Midbrain (tissue), 1 donor: ENCODE measurements at regions not wholly inside any gene's neighbourhood (a gene's known extent, or its start where the extent isn't known, plus 50 kb on each side); places are given as distances from the start of the nearest gene placed in this dataset.

Source experiments
- DNase-seq: peaks from one replicate; lab custom pipeline; 2025; lab: John Stamatoyannopoulos, UW

DNA sequence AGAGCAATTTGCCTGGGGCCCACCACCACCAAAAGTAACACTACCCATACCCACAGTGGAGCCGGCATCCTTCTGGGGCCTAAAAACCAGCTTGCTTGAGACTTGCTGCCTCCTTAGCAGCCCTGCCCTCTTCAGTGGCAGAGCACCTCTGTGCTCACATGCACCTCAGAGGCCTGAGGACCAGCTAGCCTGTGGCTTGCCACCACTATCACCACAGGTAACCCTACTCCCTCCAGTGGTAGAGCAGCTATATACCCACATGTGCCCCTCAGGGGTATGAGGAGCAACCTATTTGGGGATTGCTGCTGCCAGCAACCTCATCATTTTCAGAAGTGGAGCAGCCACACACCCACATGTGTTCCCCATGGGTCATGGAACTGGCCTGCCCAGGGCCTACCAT lies 111.4 kb upstream of the SPRY2 start:
- DNase-seq = no peak

- no peak for DNase-seq
Measured at GRCh38 chr13:80451641-80452040, 110.7 kb upstream of the SPRY2 start.

DNA sequence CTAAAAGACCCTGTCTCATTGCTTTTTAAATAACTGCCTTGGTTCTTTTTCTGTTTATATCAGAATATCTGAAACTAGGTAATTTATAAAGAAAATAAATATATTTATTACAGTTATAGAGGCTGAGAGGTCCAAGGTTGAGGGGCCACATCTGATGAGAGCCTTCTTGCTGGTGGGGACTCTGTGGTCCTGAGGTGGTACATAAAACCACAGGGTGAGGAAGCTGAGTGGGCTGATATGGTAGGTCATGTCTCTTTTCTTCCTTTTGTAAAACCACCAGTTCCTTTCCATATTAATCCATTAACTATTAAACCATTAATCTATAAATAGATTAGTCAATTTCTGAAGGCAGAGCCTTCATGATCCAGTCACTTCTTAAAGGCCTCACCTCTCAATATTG lies 109.5 kb upstream of the SPRY2 start:
- no peak for DNase-seq

DNA sequence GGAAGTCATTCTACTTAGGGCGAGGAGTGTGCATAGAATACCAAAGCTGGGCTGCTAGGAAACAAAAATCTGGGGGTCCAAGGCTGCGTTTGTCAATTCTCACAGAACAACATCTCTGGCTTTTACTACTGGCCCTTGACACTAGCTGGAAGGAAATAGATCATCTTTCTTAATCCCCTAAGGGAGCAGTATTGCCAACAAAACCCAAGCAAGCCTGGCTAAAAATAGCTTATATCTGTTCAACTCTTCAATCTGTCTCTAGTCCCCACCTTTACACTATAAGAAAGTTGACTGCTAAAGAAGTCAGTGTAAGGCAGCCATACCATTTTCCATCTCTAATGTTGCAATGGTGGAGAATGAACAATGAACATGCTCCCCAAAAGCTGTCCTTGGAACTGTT lies 107.8 kb upstream of the SPRY2 start:
- DNase-seq = no peak

- DNase-seq = no peak
Measured at GRCh38 chr13:80447747-80448146, 106.8 kb upstream of the SPRY2 start.

DNA sequence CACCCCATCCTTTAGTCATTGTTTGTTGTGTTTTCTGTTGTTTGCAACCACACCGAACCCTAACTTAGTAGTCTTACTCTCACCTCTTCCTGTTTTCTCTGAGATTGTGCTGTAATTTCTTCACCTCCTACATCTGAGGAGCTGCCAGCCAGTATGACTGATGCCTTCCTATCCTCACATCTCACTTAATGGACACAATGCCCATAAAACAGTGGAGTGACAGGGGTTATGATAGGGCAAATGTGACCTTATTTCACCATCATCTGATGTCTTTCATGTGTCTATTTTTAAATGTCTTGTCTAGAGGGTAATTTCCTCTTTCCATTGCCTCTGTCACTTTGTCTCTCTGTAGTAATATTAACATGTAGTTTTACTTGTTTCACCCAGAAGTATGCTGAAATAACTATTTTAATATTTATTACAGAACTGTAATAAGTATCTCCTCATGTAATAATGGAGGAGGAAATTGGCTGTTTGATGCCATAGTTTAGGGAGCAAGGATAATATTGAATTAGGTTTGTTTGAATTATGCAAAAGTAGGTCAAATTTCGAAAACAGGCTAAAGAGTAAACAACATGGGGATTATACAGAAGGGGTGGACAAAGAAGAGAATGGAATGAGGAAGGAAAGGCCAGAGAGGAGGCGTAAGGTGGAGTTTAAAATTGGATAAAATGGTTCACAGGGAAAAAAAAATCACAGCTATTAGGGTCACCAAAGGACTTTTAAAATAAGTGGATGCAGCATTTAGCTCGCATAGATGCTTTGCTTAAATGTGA lies 103.5 kb upstream of the SPRY2 start:
- no peak for DNase-seq

GRCh38 chr13:80442609-80443008 lies 101.7 kb upstream of the SPRY2 start:
- DNase-seq = no peak

DNA sequence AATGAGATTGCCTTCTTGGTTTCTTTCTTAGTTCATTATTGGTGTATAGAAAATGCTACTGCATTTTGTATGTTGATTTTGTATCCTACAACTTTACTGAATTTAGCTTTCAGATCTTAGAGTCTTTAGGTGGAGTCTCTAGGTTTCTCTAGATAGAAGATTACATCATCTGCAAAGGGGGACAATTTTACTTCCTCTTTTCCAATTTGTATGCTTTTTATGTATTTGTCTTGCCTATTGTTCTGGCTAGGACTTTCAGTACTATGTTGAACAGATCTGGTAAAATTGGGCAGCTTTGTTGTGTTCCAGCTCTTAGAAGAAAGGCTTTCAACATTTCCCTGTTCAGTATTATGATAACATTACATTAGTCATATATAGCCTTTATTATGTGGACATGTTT lies 101.0 kb upstream of the SPRY2 start:
- DNase-seq = no peak

DNA sequence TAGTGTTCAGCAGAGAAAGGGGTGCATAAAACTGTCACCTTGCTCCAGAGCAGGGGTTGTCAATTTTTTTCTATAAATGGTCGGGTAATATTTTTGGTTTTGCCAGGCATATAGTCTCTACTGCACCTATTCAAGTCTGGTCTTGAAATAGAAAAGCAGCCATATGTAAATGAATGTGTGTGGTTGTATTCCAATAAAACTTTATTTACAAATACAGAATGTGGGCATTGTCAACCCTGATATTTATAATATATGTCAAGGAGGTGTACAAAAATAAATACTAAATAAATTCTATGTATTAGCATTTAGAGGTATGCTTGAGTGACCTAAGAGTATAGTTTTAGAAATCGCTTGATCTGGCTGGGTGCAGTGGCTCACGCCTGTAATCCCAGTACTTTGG lies 97.6 kb upstream of the SPRY2 start:
- DNase-seq = no peak

- no peak for DNase-seq
Measured at GRCh38 chr13:80437231-80437630, 96.3 kb upstream of the SPRY2 start.

DNA sequence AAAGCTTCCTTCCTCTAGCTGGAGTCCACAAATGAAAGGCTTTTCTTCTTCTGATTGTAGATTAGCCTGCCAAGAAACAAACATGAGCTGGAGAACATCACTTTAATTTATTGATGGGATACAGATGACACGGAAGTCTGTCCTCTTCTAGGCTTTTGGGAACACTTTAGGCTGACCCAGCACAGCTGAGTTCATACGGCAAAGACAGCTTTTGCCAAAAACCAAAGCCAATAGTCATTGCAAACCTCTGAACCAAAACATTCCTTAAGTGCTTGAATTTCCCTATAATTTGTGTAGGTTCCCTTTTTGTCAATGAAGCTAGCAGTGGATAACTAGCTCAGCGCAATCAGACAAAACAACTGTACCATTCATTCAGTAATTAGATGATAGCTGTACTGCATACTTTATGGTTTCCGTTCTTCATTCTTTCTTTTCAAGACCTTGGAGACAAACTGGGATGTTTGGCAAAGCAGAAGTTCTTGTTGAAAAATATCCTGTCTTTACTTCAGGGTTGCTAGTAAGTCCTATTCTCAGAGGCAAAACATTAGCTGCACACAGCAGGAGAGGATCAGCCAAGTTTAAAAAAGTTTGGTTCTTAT lies 95.7 kb upstream of the SPRY2 start:
- DNase-seq = no peak

- no peak for DNase-seq
Measured at GRCh38 chr13:80430561-80430960, 89.6 kb upstream of the SPRY2 start.

- no peak for DNase-seq
Measured at GRCh38 chr13:80428349-80429096, 87.6 kb upstream of the SPRY2 start.

DNA sequence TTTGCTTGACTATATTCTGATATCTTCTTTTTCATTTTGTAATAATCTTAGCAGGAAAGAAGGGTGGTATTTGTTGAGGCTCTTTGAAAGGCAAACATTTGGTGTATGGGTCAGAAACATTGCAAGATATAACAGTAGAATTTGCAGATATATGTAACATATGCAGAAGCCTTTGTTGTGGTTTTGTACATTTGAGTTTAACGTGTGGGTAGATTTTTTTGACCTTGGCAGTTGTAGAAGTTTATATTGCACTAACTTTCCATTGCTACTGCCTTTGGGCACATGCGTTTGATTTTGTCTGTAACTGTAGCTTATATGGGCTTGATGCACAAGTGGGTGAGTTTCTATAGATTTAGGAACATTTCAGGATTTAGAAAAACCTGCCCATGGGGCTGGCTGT lies 78.5 kb upstream of the SPRY2 start:
- no peak for DNase-seq

DNA sequence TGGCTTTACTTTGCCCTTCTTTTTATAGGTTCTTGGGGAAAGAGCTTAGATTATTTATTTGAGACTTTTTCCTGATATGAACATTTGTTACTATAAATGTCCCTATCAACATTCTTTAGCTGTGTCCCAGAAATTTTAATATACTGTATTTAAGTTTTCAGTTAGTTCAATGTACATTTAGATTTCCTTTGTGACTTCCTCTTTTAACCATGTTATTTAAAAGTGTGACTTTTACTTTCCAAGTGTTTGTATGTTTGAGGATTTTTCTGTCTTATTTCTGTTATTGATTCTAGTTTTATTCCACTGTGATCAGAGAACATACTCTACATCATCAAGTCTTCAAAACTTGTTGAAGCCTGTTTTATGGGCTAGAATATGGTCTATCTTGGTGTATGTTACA lies 72.7 kb upstream of the SPRY2 start:
- DNase-seq = no peak

GRCh38 chr13:80408270-80408669 lies 67.3 kb upstream of the SPRY2 start:
- DNase-seq = no peak

- DNase-seq = no peak
Measured at GRCh38 chr13:80400865-80401426, 60.0 kb upstream of the SPRY2 start.

- no peak for DNase-seq
Measured at GRCh38 chr13:80400164-80400864, 59.4 kb upstream of the SPRY2 start.

- no peak for DNase-seq
Measured at GRCh38 chr13:80399340-80400163, 58.6 kb upstream of the SPRY2 start.
